Neuronal stem cell (in vitro differentiated cells): ENCODE measurements at regions not wholly inside any gene's neighbourhood (a gene's known extent, or its start where the extent isn't known, plus 50 kb on each side); places are given as distances from the start of the nearest gene placed in this dataset.

Source experiments
- DNase-seq: peaks from one replicate; pipeline ENCODE4 v3.0.0-alpha.2; 2013; ENCODE audit warnings: low spot score
- H2AFZ ChIP-seq: one replicate; pipeline ENCODE4 v1.6.1; 2013; ENCODE audit warnings: mild to moderate bottlenecking, low read length, inconsistent platforms
- H2AK5ac ChIP-seq: 2 replicates; pipeline ENCODE4 v1.6.1; 2013; ENCODE audit warnings: low read depth, mild to moderate bottlenecking, inconsistent platforms, low read length, moderate library complexity, mixed read lengths
- H2BK120ac ChIP-seq: 2 replicates; pipeline ENCODE4 v1.6.1; 2013; ENCODE audit warnings: low read depth, mild to moderate bottlenecking, inconsistent platforms, low read length, moderate library complexity, mixed read lengths
- H2BK12ac ChIP-seq: one replicate; pipeline ENCODE4 v1.6.1; 2013; ENCODE audit warnings: low read length, inconsistent platforms
- H2BK15ac ChIP-seq: 2 replicates; pipeline ENCODE4 v1.6.1; 2013; ENCODE audit warnings: mild to moderate bottlenecking, low read length, inconsistent platforms, mixed read lengths
- H2BK5ac ChIP-seq: one replicate; pipeline ENCODE4 v1.6.1; 2013; ENCODE audit warnings: inconsistent platforms, mild to moderate bottlenecking, low read length, moderate library complexity
- H3K14ac ChIP-seq: one replicate; pipeline ENCODE4 v1.6.1; 2013; ENCODE audit warnings: low read length, inconsistent platforms
- H3K18ac ChIP-seq: 2 replicates; pipeline ENCODE4 v1.6.1; 2013; ENCODE audit warnings: low read length, inconsistent platforms
- H3K23ac ChIP-seq: 2 replicates; pipeline ENCODE4 v1.6.1; 2013; ENCODE audit warnings: low read depth, mild to moderate bottlenecking, mixed read lengths, low read length, inconsistent platforms; ENCODE audit not compliant: poor library complexity
- H3K27ac ChIP-seq: replicated peaks from 3 replicates; pipeline ENCODE4 v1.5.1; 2013; ENCODE audit warnings: low read length, inconsistent platforms
- H3K27me3 ChIP-seq, 3 experiments: 2 replicates each; pipeline ENCODE4 v1.6.1; 2013; ENCODE audit warnings: low read length in 3 of 3, mild to moderate bottlenecking in 2 of 3, inconsistent platforms in 1 of 3, low read depth in 1 of 3, mixed read lengths in 1 of 3, moderate library complexity in 1 of 3; ENCODE audit not compliant: control insufficient read depth in 3 of 3, insufficient read depth in 3 of 3
- H3K36me3 ChIP-seq, 2 donors: replicated peaks in 1 of 2; 2 replicates each; pipeline ENCODE4 v1.6.1; 2013; ENCODE audit warnings: low read length in 2 of 2; ENCODE audit not compliant: control insufficient read depth in 2 of 2, insufficient read depth in 2 of 2
- H3K4ac ChIP-seq: 2 replicates; pipeline ENCODE4 v1.6.1; 2013; ENCODE audit warnings: inconsistent platforms, mild to moderate bottlenecking, low read length, moderate library complexity
- H3K4me1 ChIP-seq, 2 donors: 1 replicate in 1 of 2; 2 replicates in 1 of 2; pipeline ENCODE4 v1.6.1; 2013; ENCODE audit warnings: low read length in 2 of 2, low read depth in 1 of 2; ENCODE audit not compliant: control insufficient read depth in 2 of 2, insufficient read depth in 1 of 2
- H3K4me2 ChIP-seq: one replicate; pipeline ENCODE4 v1.6.1; 2013; ENCODE audit warnings: mild to moderate bottlenecking, low read length, inconsistent platforms; ENCODE audit not compliant: insufficient read depth, poor library complexity, severe bottlenecking
- H3K4me3 ChIP-seq, 2 donors: 2 replicates each; pipeline ENCODE4 v1.5.1; 2013; ENCODE audit warnings: low read length in 2 of 2, mild to moderate bottlenecking in 2 of 2, inconsistent platforms in 1 of 2, moderate library complexity in 1 of 2
- H3K79me1 ChIP-seq: one replicate; pipeline ENCODE4 v1.6.1; 2013; ENCODE audit warnings: low read depth, mild to moderate bottlenecking, inconsistent platforms, low read length, moderate library complexity
- H3K9ac ChIP-seq: one replicate; pipeline ENCODE4 v1.6.1; 2013; ENCODE audit warnings: mild to moderate bottlenecking, low read depth, low read length, inconsistent platforms; ENCODE audit not compliant: poor library complexity
- H3K9me3 ChIP-seq, 2 donors: replicated peaks in 1 of 2; 2 replicates each; pipeline versions ENCODE3 to v1.6.1; 2013; ENCODE audit warnings: low read length in 2 of 2, mild to moderate bottlenecking in 2 of 2, inconsistent platforms in 1 of 2, low read depth in 1 of 2, mixed read lengths in 1 of 2, moderate library complexity in 1 of 2; ENCODE audit not compliant: control insufficient read depth in 2 of 2, insufficient read depth in 1 of 2
- H4K8ac ChIP-seq: one replicate; pipeline ENCODE4 v1.6.1; 2013; ENCODE audit warnings: low read depth, mild to moderate bottlenecking, inconsistent platforms, low read length, moderate library complexity
- H4K91ac ChIP-seq: one replicate; pipeline ENCODE4 v1.6.1; 2013; ENCODE audit warnings: low read length, low read depth, mild to moderate bottlenecking, inconsistent platforms; ENCODE audit not compliant: poor library complexity
- WGBS, 2 donors: extraction: QIAGEN DNeasy Blood & Tissue Kit; methylation state at CpG; one replicate each; pipeline ENCODE4 v1.1.7; 2013; ENCODE audit warnings: missing lambda C conversion rate in 2 of 2, mixed read lengths in 1 of 2; ENCODE audit not compliant: insufficient read length in 2 of 2, insufficient replicate concordance in 1 of 2; ENCODE audit errors: extremely low coverage in 2 of 2; 5-methylcytosine and 5-hydroxymethylcytosine counted together

GRCh38 chr12:61804301-61804700 lies 455.9 kb upstream of the USP15 start:
- no peak overlapping the region for H3K14ac ChIP-seq
- H3K36me3 ChIP-seq, result no peaks in the 10 kb centered on the region
- no peak overlapping the region for H2BK12ac ChIP-seq
- no peak overlapping the region for H4K91ac ChIP-seq
- no peaks in the 10 kb centered on the region for H3K79me1 ChIP-seq
- no peaks in the 10 kb centered on the region for H3K4me1 ChIP-seq
- H2AFZ ChIP-seq, result no peak overlapping the region
- no peak overlapping the region for H3K9ac ChIP-seq
- no peak overlapping the region for H3K23ac ChIP-seq
- H3K4ac ChIP-seq, result no peak overlapping the region
- H2BK5ac ChIP-seq, result no peak overlapping the region
- no peak overlapping the region for H3K4me3 ChIP-seq
- no peak overlapping the region for H3K27ac ChIP-seq
- no peak overlapping the region for H2BK15ac ChIP-seq
- DNase-seq, result no peak
- H4K8ac ChIP-seq, result no peak overlapping the region
- no peaks in the 10 kb centered on the region for H3K9me3 ChIP-seq
- H3K18ac ChIP-seq, result no peak overlapping the region
- H3K4me2 ChIP-seq, result no peak overlapping the region
- no peak overlapping the region for H2BK120ac ChIP-seq
- H3K27me3 ChIP-seq, result no peaks in the 10 kb centered on the region
- H2AK5ac ChIP-seq, result no peak overlapping the region

GRCh38 chr12:61808856-61809255 lies 451.3 kb upstream of the USP15 start:
- no peaks in the 10 kb centered on the region for H3K36me3 ChIP-seq
- H3K18ac ChIP-seq, result no peak overlapping the region
- no peak overlapping the region for H3K9ac ChIP-seq
- DNase-seq, result no peak
- H2BK120ac ChIP-seq, result no peak overlapping the region
- H4K8ac ChIP-seq, result no peak overlapping the region
- H3K14ac ChIP-seq, result no peak overlapping the region
- H3K27ac ChIP-seq, result no peak overlapping the region
- no peaks in the 10 kb centered on the region for H3K27me3 ChIP-seq
- H3K4me1 ChIP-seq, result no peaks in the 10 kb centered on the region
- H2AK5ac ChIP-seq, result no peak overlapping the region
- no peak overlapping the region for H3K4me3 ChIP-seq
- no peak overlapping the region for H4K91ac ChIP-seq
- no peak overlapping the region for H2BK5ac ChIP-seq
- no peak overlapping the region for H3K4me2 ChIP-seq
- no CpG with 5 or more reads among the region's 4 CpGs for WGBS, 2 donors
- no peaks in the 10 kb centered on the region for H3K9me3 ChIP-seq
- no peak overlapping the region for H2BK15ac ChIP-seq
- H3K79me1 ChIP-seq, result no peaks in the 10 kb centered on the region
- no peak overlapping the region for H2BK12ac ChIP-seq
- no peak overlapping the region for H3K23ac ChIP-seq
- H3K4ac ChIP-seq, result no peak overlapping the region
- H2AFZ ChIP-seq, result no peak overlapping the region

DNA sequence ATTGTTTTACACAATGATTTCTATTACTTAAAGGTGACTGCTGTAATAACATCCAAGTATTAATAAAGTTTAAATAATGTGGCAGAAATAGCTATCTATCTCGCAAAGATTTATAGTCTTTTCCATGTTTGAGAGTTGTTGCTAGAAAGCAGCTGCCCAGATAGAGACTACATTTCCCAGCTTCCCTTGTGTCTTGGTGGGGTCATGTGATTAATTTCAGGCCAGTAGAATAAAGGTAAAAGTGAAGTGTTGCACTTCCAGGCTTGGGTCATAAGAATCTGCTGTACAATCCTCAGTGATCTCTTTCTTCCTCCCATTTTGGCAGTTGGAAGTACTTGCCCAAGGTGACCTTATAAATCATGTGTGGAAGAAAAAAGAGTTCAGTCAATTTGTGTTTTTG lies 449.7 kb upstream of the USP15 start:
- Histone ChIP-seq H4K91ac (no peak overlapping the region), H3K4me1 (no peaks in the 10 kb centered on the region), H2AK5ac (no peak overlapping the region), H3K9me3 (no peaks in the 10 kb centered on the region), H3K4me3 (no peak overlapping the region), H2AFZ (no peak overlapping the region), H4K8ac (no peak overlapping the region), H2BK15ac (no peak overlapping the region), H3K23ac (no peak overlapping the region), H3K4ac (no peak overlapping the region), H3K4me2 (no peak overlapping the region), H2BK5ac (no peak overlapping the region), H3K36me3 (no peaks in the 10 kb centered on the region), H2BK12ac (no peak overlapping the region), H3K27me3 (no peaks in the 10 kb centered on the region), H2BK120ac (no peak overlapping the region), H3K79me1 (no peaks in the 10 kb centered on the region), H3K18ac (no peak overlapping the region), H3K9ac (no peak overlapping the region), H3K27ac (no peak overlapping the region), H3K14ac (no peak overlapping the region)
- no CpG with 5 or more reads among the region's 1 CpG for WGBS, 2 donors
- DNase-seq, result no peak

DNA sequence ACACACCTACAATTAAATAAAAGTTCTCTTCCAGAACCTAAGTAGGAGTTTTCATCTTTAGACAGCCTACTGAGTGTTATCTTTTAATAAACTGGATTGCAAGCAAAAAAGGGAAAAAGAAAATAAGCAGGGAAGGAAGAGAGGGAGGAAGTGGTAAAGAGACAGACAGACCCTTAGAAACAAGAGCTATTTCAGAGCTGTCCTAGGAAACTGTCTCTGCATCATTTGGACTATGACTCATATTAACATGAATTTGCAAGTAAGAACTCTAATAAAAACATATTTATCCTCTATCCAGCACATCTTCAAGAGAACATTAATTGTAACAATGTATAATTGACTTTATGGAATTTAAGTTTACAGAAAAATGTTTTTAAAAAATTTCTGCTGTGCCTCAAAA lies 438.8 kb upstream of the USP15 start:
- no peak overlapping the region for H3K18ac ChIP-seq
- H4K8ac ChIP-seq, result no peak overlapping the region
- H3K14ac ChIP-seq, result no peak overlapping the region
- no peak overlapping the region for H3K4me2 ChIP-seq
- no peak overlapping the region for H2BK12ac ChIP-seq
- H3K27me3 ChIP-seq, result no peaks in the 10 kb centered on the region
- H3K36me3 ChIP-seq, result no peaks in the 10 kb centered on the region
- H2AK5ac ChIP-seq, result no peak overlapping the region
- no peaks in the 10 kb centered on the region for H3K79me1 ChIP-seq
- no peaks in the 10 kb centered on the region for H3K9me3 ChIP-seq
- no peak overlapping the region for H3K4me3 ChIP-seq
- no peak overlapping the region for H3K4ac ChIP-seq
- H3K4me1 ChIP-seq, result no peaks in the 10 kb centered on the region
- H3K27ac ChIP-seq, result no peak overlapping the region
- H2AFZ ChIP-seq, result no peak overlapping the region
- no peak overlapping the region for H2BK5ac ChIP-seq
- H4K91ac ChIP-seq, result no peak overlapping the region
- H2BK120ac ChIP-seq, result no peak overlapping the region
- H3K23ac ChIP-seq, result no peak overlapping the region
- no peak for DNase-seq
- H2BK15ac ChIP-seq, result no peak overlapping the region
- H3K9ac ChIP-seq, result no peak overlapping the region
